WTC11 (cell line): ENCODE measurements at regions not wholly inside any gene's neighbourhood (a gene's known extent, or its start where the extent isn't known, plus 50 kb on each side); places are given as distances from the start of the nearest gene placed in this dataset.

Source experiments
- ATAC-seq: fragments of 200-7000 bp; cut with Tn5 transposase; 2 replicates; pipeline ENCODE4 v1.10.0; 2021; ENCODE audit warnings: mild to moderate bottlenecking, moderate library complexity
- CTCF ChIA-PET: fragments of 300-600 bp; sonication (Branson Sonifier 250); formaldehyde crosslinking; loops from one replicate; lab custom pipeline; 2021; ENCODE audit warnings: antibody characterized with exemption; lab: Charles Lee
- POLR2A ChIA-PET: fragments of 350-600 bp; sonication (Branson Sonifier 250); formaldehyde crosslinking; loops from one replicate; lab custom pipeline; 2021; ENCODE audit warnings: antibody characterized with exemption; lab: Charles Lee
- DNase-seq: peaks from one replicate; pipeline ENCODE4 v3.0.0; 2021; ENCODE audit warnings: low spot score
- H3K27ac Mint-ChIP-seq: 2 replicates; pipeline ENCODE4 v1.8.0; 2021; ENCODE audit warnings: mixed read lengths
- H3K27me3 Mint-ChIP-seq: 2 replicates; pipeline ENCODE4 v1.8.0; 2021; ENCODE audit warnings: low read depth, mild to moderate bottlenecking, moderate library complexity, mixed read lengths
- H3K36me3 Mint-ChIP-seq: 2 replicates; pipeline ENCODE4 v1.8.0; 2021; ENCODE audit warnings: mixed read lengths
- H3K4me1 Mint-ChIP-seq: 2 replicates; pipeline ENCODE4 v1.8.0; 2022; ENCODE audit warnings: mixed read lengths
- H3K4me3 Mint-ChIP-seq: 2 replicates; pipeline ENCODE4 v1.8.0; 2021; ENCODE audit warnings: mild to moderate bottlenecking, moderate library complexity, mixed read lengths
- H3K9me3 Mint-ChIP-seq: 2 replicates; pipeline ENCODE4 v1.8.0; 2021; ENCODE audit warnings: mixed read lengths
- ATF1 ChIP-seq: sonication (generic); formaldehyde crosslinking; IDR thresholded peaks from 2 replicates; pipeline ENCODE4 v1.8.1; 2023; ENCODE audit warnings: mild to moderate bottlenecking, moderate library complexity, missing genetic modification reagents
- CTCF ChIP-seq: fragments of 200-600 bp; IDR thresholded peaks from 2 replicates; pipeline ENCODE4 v1.8.0; 2022; ENCODE audit warnings: antibody characterized with exemption
- ELF4 ChIP-seq: sonication (generic); formaldehyde crosslinking; IDR thresholded peaks from 2 replicates; pipeline ENCODE4 v1.8.1; 2022; ENCODE audit warnings: low read depth, mild to moderate bottlenecking, moderate library complexity, missing genetic modification reagents
- EMX1 ChIP-seq: fragments of 250-450 bp; sonication (Bioruptor Pico); IDR thresholded peaks from 2 replicates; pipeline ENCODE4 v1.8.0; 2021; ENCODE audit warnings: mild to moderate bottlenecking
- FOXP1 ChIP-seq: sonication (generic); formaldehyde crosslinking; IDR thresholded peaks from 2 replicates; pipeline ENCODE4 v1.8.0; 2022; ENCODE audit warnings: missing genetic modification reagents, mild to moderate bottlenecking, moderate library complexity, borderline replicate concordance
- MLX ChIP-seq: sonication (generic); formaldehyde crosslinking; IDR thresholded peaks from 2 replicates; pipeline ENCODE4 v1.8.1; 2023; ENCODE audit warnings: mild to moderate bottlenecking, missing genetic modification reagents, moderate library complexity
- OVOL2 ChIP-seq: fragments of 250-450 bp; sonication (Bioruptor Pico); IDR thresholded peaks from 2 replicates; pipeline ENCODE4 v1.9.0; 2021; ENCODE audit warnings: mild to moderate bottlenecking, borderline replicate concordance
- SOX15 ChIP-seq: fragments of 250-450 bp; sonication (Bioruptor Pico); IDR thresholded peaks from 2 replicates; pipeline ENCODE4 v1.9.0; 2021; ENCODE audit warnings: mild to moderate bottlenecking
- STAT6 ChIP-seq: sonication (generic); formaldehyde crosslinking; conservative IDR thresholded peaks from 2 replicates; pipeline ENCODE4 v1.8.1; 2023; ENCODE audit warnings: mild to moderate bottlenecking, low read depth, missing genetic modification reagents, moderate library complexity
- USF2 ChIP-seq: sonication (generic); formaldehyde crosslinking; IDR thresholded peaks from 2 replicates; pipeline ENCODE4 v1.8.1; 2023; ENCODE audit warnings: mild to moderate bottlenecking, missing genetic modification reagents, moderate library complexity
- ZBTB21 ChIP-seq: sonication (generic); formaldehyde crosslinking; IDR thresholded peaks from 2 replicates; pipeline ENCODE4 v1.8.1; 2023; ENCODE audit warnings: mild to moderate bottlenecking, missing genetic modification reagents, borderline replicate concordance
- ZNF219 ChIP-seq: sonication (generic); formaldehyde crosslinking; IDR thresholded peaks from 2 replicates; pipeline ENCODE4 v1.8.0; 2023; ENCODE audit warnings: missing genetic modification reagents, mild to moderate bottlenecking, borderline replicate concordance
- ZNF396 ChIP-seq: fragments of 250-450 bp; sonication (Bioruptor Pico); IDR thresholded peaks from 2 replicates; pipeline ENCODE4 v1.8.0; 2021; ENCODE audit warnings: mild to moderate bottlenecking, moderate library complexity, borderline replicate concordance
- TF ChIP-seq, protein P1 (sequence below): sonication (generic); formaldehyde crosslinking; IDR thresholded peaks from 2 replicates; pipeline ENCODE4 v1.8.1; 2022; ENCODE audit warnings: low read depth, mild to moderate bottlenecking, moderate library complexity, missing genetic modification reagents, borderline replicate concordance
- TF ChIP-seq, protein P2 (sequence below): fragments of 250-450 bp; sonication (Bioruptor Pico); conservative IDR thresholded peaks from 2 replicates; pipeline ENCODE4 v1.9.0; 2021; ENCODE audit warnings: mild to moderate bottlenecking

GRCh38 chr1:29414086-29414485 lies 177.8 kb downstream of the PTPRU start (continued):
- TF ChIP-seq STAT6 (CRISPR knock-in tag): no peak
- TF ChIP-seq, protein P1, sequence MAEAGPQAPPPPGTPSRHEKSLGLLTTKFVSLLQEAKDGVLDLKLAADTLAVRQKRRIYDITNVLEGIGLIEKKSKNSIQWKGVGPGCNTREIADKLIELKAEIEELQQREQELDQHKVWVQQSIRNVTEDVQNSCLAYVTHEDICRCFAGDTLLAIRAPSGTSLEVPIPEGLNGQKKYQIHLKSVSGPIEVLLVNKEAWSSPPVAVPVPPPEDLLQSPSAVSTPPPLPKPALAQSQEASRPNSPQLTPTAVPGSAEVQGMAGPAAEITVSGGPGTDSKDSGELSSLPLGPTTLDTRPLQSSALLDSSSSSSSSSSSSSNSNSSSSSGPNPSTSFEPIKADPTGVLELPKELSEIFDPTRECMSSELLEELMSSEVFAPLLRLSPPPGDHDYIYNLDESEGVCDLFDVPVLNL (CRISPR knock-in tag): no peak
- no peak for TF ChIP-seq USF2 (CRISPR knock-in tag)

- CTCF ChIA-PET: no interaction called here
- H3K27me3 Mint-ChIP-seq: no peaks in the 10 kb centered on the region; the same call in 1 of the 2 replicates
- no peaks in the 10 kb centered on the region for H3K36me3 Mint-ChIP-seq
Observed at GRCh38 chr1:29413661-29414060, 177.3 kb downstream of the PTPRU start.

More at GRCh38 chr1:29413661-29414060, 177.3 kb downstream of the PTPRU start:
- POLR2A ChIA-PET: no interaction called here
- DNase-seq: no peak
- no peak for ATAC-seq
- Mint-ChIP-seq H3K9me3 (no peaks in the 10 kb centered on the region), H3K4me3 (no peak overlapping the region), H3K4me1 (peaks cover 11% of the 10 kb centered on the region), H3K27ac (no peak overlapping the region)
- TF ChIP-seq, protein P2, sequence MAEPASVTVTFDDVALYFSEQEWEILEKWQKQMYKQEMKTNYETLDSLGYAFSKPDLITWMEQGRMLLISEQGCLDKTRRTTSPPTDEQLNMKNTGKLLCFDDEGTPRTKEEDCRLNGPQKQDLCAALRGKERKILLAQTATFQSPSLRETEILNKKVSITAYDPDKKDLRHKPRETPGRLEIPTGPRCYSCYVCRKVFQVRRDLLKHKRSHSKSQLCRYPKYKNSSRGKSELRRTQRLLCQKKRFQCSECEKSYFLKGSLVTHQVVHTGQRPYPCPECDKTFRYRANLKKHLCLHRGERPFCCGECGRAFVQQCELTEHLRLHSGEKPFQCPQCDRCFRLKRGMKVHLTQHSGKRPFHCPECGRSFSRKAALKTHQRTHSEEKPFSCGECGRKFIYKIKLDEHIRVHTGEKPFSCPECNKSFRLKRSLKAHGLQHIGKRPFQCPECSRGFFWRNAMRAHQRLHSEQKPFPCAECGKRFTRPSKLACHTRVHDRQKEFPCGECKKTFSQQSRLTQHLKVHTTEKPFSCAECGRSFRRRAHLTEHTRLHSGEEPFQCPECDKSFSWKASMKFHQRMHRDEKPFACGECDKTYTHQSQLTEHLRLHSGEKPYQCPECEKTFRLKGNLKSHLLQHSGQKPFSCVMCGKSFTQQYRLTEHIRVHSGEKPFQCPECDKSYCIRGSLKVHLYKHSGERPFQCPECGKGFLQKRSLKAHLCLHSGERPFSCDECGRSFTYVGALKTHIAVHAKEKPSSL (CRISPR knock-in tag): no peak
- TF ChIP-seq CTCF (no peak), FOXP1 (CRISPR knock-in tag) (no peak), ZNF396 (CRISPR knock-in tag) (no peak), OVOL2 (CRISPR knock-in tag) (no peak), SOX15 (CRISPR knock-in tag) (no peak), ZNF219 (CRISPR knock-in tag) (no peak), EMX1 (CRISPR knock-in tag) (no peak), ATF1 (CRISPR knock-in tag) (no peak), ELF4 (CRISPR knock-in tag) (no peak), MLX (CRISPR knock-in tag) (no peak), ZBTB21 (CRISPR knock-in tag) (no peak)
- TF ChIP-seq, protein P1 (CRISPR knock-in tag): no peak
